ENCODE measurements at regions not wholly inside any gene's neighbourhood (a gene's known extent, or its start where the extent isn't known, plus 50 kb on each side); places are given as distances from the start of the nearest gene placed in this dataset.

DNA sequence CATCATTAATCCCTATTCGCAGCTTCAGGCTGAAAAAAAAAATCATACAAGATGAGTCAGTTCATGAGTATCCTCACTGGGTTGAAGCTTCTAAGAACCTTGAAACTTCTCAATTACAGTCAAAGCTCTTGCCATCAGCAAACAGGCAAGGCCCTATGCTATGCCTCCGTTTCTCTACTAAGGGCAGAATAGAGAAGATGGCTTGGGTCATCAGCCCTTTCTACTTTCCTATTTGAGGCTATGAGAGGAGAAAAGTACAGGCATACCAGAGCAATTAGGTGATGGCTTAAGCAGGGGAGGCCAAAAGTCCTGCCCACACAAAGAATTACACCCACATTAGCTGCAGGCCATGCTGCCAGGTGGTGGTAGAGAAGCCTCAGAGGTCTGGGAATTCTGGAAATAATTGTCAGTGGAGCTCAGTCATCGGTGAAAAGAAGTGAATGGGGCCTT, 89.0 kb downstream of the MRPL46 start:
- DNase-seq: no peak

- no peak for DNase-seq
These were observed 89.7 kb downstream of the MRPL46 start for GRCh38 chr15:88377509-88377908.

DNA sequence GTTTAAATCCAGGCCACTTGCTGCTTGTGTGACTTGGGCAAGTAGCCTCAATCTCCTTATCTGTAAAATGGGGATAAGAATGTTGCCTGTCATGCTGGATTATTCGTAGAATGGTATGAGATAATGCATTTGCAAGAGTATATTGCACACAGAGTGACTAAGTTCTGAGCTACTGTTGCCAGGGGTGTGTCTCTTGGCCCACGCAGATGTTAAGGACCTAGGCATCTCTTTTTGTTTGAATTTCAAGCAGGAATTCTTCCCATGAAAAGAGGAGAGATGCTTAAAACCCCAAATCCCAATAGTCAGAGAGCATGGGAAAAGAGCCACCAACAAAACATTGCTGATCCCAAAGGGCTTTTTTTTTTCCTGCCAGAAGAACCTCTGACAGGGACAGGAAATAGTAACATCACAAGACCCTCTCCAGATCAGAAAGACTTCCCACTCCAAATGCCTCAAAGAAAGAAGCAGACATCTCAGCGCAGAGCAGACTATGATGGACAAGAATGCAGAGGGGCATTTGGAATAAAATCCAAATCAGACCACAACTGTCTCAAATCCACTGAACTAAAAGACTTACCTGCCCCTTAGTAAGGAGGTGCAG, 90.5 kb downstream of the MRPL46 start:
- DNase-seq: no peak

GRCh38 chr15:88375234-88375927, 91.8 kb downstream of the MRPL46 start:
- no peak for DNase-seq

- no peak for DNase-seq
These were observed 102.1 kb downstream of the MRPL46 start for GRCh38 chr15:88365124-88365523.

GRCh38 chr15:88348579-88349230, 92.2 kb upstream of the NTRK3 start:
- no peak for DNase-seq

- DNase-seq: no peak
These were observed 89.4 kb upstream of the NTRK3 start for GRCh38 chr15:88345962-88346361.

GRCh38 chr15:88344786-88345185, 88.2 kb upstream of the NTRK3 start:
- no peak for DNase-seq

- no peak for DNase-seq
These were observed 86.1 kb upstream of the NTRK3 start for GRCh38 chr15:88342666-88343065.

GRCh38 chr15:88341653-88342052, 85.1 kb upstream of the NTRK3 start:
- no peak for DNase-seq

GRCh38 chr15:88341006-88341405, 84.5 kb upstream of the NTRK3 start:
- DNase-seq: no peak

GRCh38 chr15:88337993-88338392, 81.5 kb upstream of the NTRK3 start:
- no peak for DNase-seq

GRCh38 chr15:88335074-88335473, 78.5 kb upstream of the NTRK3 start:
- DNase-seq: no peak

- DNase-seq: no peak
These were observed 77.9 kb upstream of the NTRK3 start for GRCh38 chr15:88334436-88334835.

DNA sequence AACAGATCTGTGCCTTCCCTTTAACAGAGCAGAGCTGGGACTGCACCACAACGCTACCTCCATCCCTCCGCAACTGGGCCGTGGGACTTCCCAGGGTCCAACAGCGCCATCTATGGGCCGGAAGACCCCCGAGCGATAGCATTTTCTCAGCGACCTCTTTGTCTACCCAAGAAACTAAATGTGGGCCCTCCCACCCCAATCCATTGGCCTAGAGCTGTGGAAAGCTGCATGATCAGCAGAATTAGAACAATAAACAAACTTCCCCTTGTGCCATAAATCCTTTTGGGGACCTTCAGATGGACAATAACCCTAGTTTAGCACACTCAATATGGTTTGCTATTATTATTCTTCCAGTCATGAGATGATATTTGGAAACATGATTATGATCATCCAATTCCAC, 74.8 kb upstream of the NTRK3 start:
- peak; percentile 48 for DNase-seq

- DNase-seq: no peak
These were observed 70.4 kb upstream of the NTRK3 start for GRCh38 chr15:88326924-88327323.

GRCh38 chr15:88324741-88325065, 68.2 kb upstream of the NTRK3 start:
- DNase-seq: no peak

- no peak for DNase-seq
These were observed 67.6 kb upstream of the NTRK3 start for GRCh38 chr15:88323976-88324740.

- DNase-seq: no peak
These were observed 66.9 kb upstream of the NTRK3 start for GRCh38 chr15:88323468-88323867.

GRCh38 chr15:88322461-88322860, 65.9 kb upstream of the NTRK3 start:
- no peak for DNase-seq

GRCh38 chr15:88321271-88321670, 64.7 kb upstream of the NTRK3 start:
- no peak for DNase-seq

DNA sequence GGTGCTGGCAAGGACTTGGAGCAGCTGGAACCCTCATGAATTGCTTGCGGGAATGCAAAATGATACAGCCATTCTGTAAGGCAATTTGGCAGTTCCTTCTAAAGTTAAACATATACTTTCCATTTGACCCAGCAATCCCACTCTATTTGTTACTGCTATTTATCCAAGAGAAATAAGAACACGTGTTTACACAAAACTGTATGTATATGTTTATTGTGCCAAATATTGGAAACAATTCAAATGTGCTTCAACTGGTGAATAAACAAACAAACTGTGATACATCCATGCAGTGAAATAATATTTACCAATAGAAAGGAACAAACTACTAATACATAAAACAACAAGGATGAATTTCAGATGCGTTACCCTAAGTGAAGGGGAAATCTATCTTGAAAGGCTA, 60.0 kb upstream of the NTRK3 start:
- DNase-seq: no peak

DNA sequence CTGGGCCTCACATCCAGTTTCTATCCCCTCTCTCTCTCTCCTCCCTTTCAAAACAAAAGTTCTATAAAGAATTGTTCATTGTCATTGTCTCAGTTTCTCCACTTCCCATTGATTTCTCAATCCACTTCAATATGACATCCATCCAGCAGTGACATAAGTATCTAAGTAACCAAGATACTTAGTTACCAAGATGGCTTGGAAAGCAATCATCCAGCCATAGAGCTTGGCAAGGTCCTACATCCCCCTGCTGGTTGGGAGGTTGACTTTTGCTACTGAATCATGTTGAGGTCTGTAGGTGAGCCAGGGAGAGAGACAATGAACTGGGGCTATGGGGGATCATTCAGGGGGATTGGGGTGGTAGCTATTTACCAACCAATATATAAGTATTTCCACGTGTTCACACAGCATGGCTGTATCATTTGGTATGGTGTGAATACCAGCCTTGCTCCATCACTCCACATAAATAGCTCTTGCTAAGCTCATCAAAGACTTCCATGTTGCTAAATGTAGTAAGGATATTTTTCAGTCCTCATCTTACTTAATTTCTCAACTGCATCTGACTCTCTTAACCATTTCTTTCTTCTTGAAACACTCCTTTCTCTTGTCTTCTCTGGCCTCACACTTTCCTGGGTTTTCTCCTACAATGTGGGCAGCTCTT, 58.8 kb upstream of the NTRK3 start:
- DNase-seq: no peak

All from suppressor macrophage treated with lipopolysaccharide for 4 hours (primary cell).